22Rv1 (cell line): ENCODE measurements at regions not wholly inside any gene's neighbourhood (a gene's known extent, or its start where the extent isn't known, plus 50 kb on each side); places are given as distances from the start of the nearest gene placed in this dataset.

Source experiments
- ZFX ChIP-seq: fragments of 450-650 bp; IDR thresholded peaks from 2 replicates; pipeline ENCODE4 v1.6.1; 2017; ENCODE audit warnings: antibody characterized with exemption, borderline replicate concordance
- TF ChIP-seq, protein P1 (sequence below): fragments of 450-650 bp; IDR thresholded peaks from 2 replicates; pipeline ENCODE4 v1.5.1; 2017; ENCODE audit warnings: mild to moderate bottlenecking

DNA sequence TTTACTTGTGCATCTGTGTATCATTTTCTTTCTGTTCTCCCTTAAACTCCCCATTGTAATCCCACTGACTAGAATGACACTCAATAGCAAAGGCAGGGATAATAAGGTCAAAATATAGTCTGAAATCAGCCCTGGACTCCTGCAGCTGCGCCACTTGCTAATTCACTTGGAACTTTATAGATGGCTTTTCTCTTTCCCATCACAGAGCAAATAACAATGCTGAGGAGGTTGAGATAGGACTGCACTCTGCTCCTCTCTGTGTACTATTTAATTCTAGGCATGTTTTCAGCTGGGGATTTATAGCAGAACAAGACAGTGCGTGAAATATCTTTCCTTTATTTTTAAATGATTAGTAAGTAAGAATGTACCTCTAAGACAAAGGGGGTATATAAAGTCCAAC, 324.2 kb downstream of the LNPK start:
- TF ChIP-seq, protein P1, sequence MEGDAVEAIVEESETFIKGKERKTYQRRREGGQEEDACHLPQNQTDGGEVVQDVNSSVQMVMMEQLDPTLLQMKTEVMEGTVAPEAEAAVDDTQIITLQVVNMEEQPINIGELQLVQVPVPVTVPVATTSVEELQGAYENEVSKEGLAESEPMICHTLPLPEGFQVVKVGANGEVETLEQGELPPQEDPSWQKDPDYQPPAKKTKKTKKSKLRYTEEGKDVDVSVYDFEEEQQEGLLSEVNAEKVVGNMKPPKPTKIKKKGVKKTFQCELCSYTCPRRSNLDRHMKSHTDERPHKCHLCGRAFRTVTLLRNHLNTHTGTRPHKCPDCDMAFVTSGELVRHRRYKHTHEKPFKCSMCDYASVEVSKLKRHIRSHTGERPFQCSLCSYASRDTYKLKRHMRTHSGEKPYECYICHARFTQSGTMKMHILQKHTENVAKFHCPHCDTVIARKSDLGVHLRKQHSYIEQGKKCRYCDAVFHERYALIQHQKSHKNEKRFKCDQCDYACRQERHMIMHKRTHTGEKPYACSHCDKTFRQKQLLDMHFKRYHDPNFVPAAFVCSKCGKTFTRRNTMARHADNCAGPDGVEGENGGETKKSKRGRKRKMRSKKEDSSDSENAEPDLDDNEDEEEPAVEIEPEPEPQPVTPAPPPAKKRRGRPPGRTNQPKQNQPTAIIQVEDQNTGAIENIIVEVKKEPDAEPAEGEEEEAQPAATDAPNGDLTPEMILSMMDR: no peak
- TF ChIP-seq ZFX: no peak
